GM21576 (cell line): ENCODE measurements at regions not wholly inside any gene's neighbourhood (a gene's known extent, or its start where the extent isn't known, plus 50 kb on each side); places are given as distances from the start of the nearest gene placed in this dataset.

Experiments
- ATAC-seq: cut with Tn5 transposase; IDR thresholded peaks from one replicate; pipeline ENCODE4 v1.9.1; 2021; ENCODE audit warnings: mild to moderate bottlenecking, moderate library complexity; ENCODE audit not compliant: unreplicated experiment

DNA sequence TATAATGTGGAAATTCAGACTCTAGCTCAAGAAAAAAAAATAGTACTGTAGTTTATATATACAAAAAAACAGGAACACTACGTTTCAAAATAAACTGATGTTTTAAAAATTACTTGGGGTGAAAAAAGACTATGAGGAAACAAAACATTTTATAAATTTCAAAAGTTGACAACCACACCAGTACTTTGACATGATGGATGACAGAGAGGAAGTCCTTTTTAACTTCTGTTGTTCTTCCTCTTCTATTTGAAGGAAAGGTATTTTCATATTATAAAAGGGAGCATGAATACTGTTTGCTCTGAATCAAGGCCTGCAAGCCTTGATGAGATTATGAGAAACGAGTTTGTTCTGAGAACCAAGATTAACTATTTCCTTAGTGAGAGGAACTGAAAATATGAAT lies 456.9 kb downstream of the TAF11L14 start:
- no peak for ATAC-seq

DNA sequence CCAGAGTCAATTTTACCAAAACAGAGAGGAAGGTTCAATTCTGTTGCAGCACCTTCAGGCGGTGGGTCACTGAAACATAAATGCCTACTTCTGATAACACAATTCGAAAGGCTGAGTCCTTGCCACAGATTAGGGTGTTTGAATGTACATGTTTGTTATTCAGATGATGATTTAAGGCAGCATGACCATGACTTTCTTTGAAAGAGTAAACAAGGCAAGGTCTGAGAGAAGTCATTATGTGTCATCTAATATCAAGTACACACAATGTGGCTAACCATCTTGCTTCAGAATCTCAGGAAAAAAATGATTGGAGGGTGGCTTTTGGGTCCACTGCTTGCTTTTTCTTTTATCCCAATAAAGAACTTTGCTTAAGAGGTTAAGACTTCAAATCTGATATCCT lies 457.5 kb downstream of the TAF11L14 start:
- no peak for ATAC-seq

DNA sequence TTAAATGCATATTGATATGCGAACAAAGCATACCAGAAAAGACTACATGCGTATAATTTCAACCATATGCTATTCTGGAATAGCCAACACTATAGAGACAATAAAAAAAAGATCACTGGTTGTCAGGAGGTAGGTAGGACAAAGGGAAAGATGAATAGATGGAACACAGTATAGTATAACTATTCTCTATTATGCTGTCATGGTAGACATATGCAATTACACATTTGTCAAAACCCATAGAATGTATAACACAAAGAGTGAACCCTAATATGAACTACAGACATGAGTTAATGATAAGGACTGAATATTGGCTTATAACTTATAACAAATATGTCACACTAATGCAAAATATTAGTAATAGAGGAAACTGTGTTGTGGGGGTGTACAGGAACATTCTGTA lies 460.8 kb downstream of the TAF11L14 start:
- ATAC-seq = no peak

- no peak for ATAC-seq
Measured at GRCh38 chr5:18097817-18098216, 463.6 kb downstream of the TAF11L14 start.

DNA sequence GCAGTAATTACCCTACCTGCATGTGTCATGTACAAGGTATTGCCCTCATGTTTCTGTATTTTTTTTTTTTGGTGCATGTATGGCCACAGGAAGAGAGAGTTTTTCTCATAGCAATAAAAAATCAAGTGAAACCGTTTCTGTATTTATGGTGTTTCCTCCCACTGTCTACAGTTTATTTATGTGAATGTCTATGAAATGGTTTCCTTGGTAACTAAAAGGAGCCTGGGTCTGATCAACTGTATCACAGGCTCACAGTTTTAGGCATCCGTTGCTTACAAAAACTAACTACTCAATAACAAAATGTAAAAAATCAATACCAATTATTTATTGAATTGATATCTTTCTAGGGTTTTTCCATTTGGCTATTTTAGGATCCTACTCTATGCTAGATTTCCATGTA lies 464.4 kb downstream of the TAF11L14 start:
- ATAC-seq = no peak

- ATAC-seq = no peak
Measured at GRCh38 chr5:18099261-18099660, 465.0 kb downstream of the TAF11L14 start.

- no peak for ATAC-seq
Measured at GRCh38 chr5:18101532-18101931, 467.3 kb downstream of the TAF11L14 start.

- no peak for ATAC-seq
Measured at GRCh38 chr5:18102733-18103132, 468.5 kb downstream of the TAF11L14 start.

DNA sequence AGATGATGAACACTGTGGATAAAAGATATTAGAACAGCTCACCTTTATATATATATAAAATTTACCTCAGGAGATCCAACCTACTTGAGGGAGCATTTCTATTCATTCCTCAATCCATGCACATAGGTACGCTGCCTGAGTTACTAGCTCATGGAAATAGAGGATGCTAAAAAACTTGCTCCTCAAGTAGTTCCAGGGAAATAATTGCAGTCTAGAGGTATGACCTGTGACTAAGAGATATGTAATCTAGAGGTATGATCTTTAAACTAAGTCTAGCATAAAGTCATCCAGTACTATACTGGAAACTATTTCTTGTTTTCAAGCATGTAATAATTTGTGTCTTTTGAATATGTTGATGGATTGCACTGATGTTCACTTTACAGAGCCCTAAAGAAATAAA lies 471.2 kb downstream of the TAF11L14 start:
- no peak for ATAC-seq

DNA sequence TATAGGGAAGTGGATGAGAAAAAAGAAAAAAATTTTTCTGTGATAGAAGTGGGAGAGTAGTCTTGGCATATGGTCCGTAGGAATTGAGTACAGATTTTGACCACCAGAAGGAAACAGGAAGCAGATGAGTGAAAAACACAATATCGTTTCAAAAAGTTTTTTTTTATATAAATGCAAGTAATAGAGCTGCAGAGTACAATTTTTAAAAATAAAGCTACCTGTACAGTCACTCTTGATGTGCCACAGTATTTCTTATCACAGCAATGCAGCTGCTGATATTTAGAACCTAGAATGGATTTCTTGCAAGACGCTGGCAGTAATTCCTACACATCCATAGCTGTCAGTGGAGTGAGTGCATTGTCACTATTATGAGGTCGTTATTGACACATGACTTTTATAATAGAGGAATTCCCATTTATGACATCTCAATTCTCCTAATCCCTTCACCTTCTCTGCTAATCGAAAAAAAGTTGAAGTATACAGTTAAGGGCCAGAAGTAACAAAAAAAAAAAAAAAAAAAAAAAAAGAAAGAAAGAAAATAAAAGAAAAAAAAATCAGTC lies 477.7 kb downstream of the TAF11L14 start:
- ATAC-seq = no peak

DNA sequence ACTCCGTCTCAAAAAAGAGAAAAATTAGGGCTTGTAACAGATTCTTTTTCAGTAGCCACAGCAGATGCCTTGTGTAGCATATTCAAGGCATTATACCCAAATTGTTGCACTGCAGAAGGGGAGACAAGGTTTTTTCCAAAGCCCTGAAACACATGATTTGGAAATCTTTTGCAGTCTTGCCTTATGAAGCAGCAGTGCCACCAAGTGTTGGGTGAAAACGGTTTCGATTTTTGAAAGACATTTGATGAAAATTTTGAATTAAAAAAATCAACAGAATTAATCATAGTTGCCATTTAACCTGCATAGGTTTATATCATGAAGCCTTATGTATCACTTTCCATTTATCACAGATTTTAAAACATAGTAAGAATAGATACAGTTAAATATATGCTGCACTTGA lies 479.5 kb downstream of the TAF11L14 start:
- ATAC-seq = no peak

DNA sequence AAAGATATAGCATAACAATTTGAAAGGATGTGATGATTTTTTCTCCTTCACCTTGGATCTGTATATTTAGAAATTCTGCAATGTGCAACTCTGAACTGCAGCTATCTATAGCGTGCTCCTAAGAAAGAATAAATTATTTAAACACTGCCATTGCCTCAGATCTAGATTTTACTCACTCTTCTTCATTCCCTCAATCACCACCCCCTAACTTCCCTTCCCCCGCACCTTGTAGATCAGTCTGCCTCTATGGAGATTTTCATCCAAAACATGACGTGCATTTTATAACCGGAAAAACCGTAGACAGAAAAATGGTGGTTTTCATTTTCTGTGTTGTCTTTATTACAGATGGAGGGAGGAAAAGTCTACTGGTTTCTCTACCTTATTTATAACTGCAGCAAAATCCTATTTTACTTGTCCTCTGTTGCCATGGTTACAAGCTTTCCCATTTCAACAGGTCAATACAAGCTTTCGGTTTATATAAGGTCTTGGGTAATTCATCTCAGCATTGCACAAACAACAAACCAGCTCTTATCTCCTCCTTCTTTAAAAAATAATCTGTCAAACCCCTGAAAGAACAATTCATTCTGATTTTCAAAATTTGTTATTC lies 480.0 kb downstream of the TAF11L14 start:
- ATAC-seq = no peak

GRCh38 chr5:18117968-18118367 lies 483.7 kb downstream of the TAF11L14 start:
- no peak for ATAC-seq

DNA sequence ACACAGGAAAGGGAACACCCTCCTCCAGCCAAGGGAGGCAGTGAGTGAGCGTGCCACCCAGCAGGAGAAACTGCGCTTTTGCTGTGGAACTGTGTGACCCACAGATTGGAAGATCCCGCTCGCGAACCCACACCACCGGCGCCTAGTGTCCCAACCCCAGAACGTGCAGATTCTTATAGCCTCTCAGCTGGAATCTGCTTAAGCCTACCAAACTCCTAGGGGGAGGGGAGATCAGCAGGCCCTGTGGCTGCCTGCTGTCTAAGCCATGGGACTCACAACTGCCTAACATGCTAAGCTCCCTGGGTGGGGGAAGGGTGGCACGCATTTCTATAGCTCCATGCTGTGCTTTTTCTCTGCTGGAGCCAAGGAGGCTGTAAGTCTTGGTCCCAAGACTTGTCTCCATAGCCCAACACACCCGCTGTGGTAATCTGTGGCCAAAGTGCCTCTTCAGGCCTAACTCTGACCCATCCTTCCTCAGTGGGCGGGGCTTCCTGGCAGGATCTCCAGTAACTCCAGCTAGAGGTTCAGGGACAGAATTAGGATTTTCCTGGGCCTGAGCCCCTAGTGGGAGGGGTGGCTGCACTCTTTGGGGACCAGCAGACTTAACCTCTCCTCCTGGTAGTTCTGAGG lies 485.0 kb downstream of the TAF11L14 start:
- ATAC-seq = no peak

- ATAC-seq = no peak
Measured at GRCh38 chr5:18141222-18141621, 507.0 kb downstream of the TAF11L14 start.

- ATAC-seq = no peak
Measured at GRCh38 chr5:18142831-18143230, 508.6 kb downstream of the TAF11L14 start.

DNA sequence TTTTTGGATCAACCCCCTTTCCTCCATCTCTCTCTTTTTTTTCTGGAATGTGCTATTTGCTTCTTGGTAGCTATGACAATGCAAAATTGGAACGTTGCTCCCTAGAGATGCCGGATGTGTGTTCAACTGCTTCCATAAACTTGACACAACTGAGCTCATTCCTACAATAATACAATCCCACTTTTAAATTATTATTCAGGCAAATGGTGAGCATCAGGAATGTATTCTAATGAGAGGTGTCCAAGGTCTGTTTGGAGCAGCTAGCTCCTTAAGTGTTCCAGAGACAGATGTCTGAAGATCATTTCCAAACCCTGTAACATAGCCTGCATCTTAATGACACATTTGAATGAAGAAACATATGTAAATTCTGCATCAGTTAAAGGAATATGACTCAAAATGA lies 518.4 kb downstream of the TAF11L14 start:
- no peak for ATAC-seq

GRCh38 chr5:18158166-18158565 lies 523.9 kb downstream of the TAF11L14 start:
- ATAC-seq = no peak

DNA sequence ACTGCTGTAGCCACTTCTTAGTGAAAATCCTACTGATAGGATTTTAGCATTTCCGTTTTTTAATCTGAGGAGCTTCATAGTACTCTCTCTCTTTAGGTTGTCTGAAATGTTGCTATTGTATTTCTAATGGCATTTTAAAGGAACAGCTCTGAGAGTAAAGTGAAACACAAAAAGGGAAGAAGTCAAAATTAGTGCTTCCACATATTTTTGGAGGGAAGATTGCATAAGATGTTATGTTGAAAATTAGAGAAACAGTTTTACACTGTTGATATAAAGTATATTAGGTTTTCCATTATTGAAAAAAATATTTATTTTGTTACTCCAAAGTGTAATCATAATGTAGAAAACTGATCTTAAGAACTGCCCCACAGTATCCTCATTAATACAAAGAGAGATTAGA lies 525.1 kb downstream of the TAF11L14 start:
- no peak for ATAC-seq

- ATAC-seq = no peak
Measured at GRCh38 chr5:18171684-18172083, 537.4 kb downstream of the TAF11L14 start.

- ATAC-seq = no peak
Measured at GRCh38 chr5:18179579-18179978, 545.3 kb downstream of the TAF11L14 start.

DNA sequence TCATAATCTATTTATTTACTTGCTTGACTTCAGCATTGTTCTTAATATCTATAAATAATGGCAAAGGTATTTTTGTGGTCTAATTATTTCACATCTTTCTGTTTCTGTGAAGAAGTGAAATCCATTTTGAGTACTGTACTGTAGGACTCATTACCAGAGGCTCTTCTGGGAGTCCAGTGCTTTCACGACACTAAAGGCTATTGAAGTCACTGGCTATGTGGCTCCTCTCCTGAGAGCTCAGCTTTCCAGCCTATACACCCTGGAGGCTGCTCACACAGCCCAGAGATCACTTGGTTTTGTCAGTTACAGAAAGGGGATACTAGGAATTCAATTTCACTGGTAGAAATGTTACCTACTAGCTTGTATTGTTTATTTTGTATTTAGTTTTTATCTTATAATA lies 547.3 kb downstream of the TAF11L14 start:
- ATAC-seq = no peak

DNA sequence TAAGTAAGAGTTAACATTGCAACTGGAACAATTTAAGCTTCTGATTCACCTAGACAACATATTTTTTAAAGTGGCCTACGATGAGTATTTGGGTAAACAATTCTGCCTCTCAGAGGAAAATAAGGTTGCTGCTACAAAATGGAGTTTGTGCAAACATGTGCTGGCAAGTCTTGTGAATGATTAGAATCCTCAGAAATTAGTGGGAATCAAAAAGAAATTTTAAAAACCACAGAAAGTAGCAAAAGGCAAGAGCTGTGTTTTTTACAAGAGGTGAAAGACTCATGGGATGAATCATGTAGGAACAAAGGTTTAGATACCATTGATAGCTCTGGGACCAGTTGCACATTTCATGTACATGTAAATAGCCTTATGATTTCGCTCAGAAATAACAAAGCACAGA lies 561.6 kb downstream of the TAF11L14 start:
- no peak for ATAC-seq
